Astrocyte of the cerebellum (primary cell): ENCODE measurements at regions not wholly inside any gene's neighbourhood (a gene's known extent, or its start where the extent isn't known, plus 50 kb on each side); places are given as distances from the start of the nearest gene placed in this dataset.
A peak's percentile ranks its signal among the peaks of the same experiment; 100 is the strongest.

Experiments
- DNase-seq: peaks from one replicate; pipeline ENCODE4 v3.0.0-alpha.2; 2011; ENCODE audit warnings: low read depth
- H3K4me3 ChIP-seq: 2 replicates; pipeline ENCODE4 v1.5.1; 2011; ENCODE audit warnings: mild to moderate bottlenecking, low read depth, low read length, moderate library complexity
- CTCF ChIP-seq: IDR thresholded peaks from 2 replicates; pipeline ENCODE4 v1.5.1; 2012; ENCODE audit warnings: low read length, low read depth, moderate library complexity, mild to moderate bottlenecking; ENCODE audit errors: missing control alignments
- in situ Hi-C: cut with HindIII; loops from 2 replicates; pipeline ENCODE4 v1.10.0; 2017; ENCODE audit warnings: low sequenced_read_pairs

DNA sequence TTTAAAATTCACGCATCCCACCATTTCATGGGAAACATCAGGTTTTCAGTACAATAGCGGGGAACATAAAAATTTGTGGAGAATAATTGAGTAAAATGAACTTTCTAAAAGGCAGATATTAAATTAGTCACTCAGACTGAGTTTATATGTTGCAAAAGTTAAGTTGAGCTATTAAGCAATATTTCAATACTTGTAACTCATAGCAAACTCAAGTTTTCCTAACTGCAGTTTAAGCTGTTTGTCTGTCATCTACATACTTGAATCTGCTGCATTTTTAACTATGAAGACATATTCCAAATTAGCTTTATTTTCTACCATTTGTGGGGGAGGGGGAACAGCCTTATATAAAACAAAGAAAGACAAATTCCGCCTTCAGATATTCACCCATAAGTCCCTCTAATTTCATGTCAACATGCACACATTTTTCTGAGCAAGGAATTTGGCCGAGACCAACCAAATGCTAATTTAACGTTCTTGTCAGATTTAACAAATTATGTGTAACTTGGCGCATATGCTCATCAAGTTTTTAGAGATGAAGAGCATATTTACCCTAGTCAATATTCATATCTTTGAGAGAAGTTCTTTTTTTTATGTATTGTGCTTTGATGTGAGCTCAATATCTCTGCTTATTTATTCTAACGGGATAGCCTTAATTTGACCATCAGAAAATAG lies 462.9 kb downstream of the TXNL1 start:
- TF ChIP-seq CTCF, result no peak
- no peak for DNase-seq
- in situ Hi-C loops, result no loop called here
- H3K4me3 ChIP-seq, result no peak overlapping the region

- in situ Hi-C loops, result no loop called here
- TF ChIP-seq CTCF, result no peak
- no peak overlapping the region for H3K4me3 ChIP-seq
- DNase-seq, result no peak
Measured at GRCh38 chr18:56173542-56174220, 464.7 kb downstream of the TXNL1 start.

- in situ Hi-C loops, result no loop called here
- TF ChIP-seq CTCF, result no peak
- H3K4me3 ChIP-seq, result no peak overlapping the region
- no peak for DNase-seq
Measured at GRCh38 chr18:56172527-56172926, 465.9 kb downstream of the TXNL1 start.

- no peak for DNase-seq
- in situ Hi-C loops, result no loop called here
- no peak overlapping the region for H3K4me3 ChIP-seq
- TF ChIP-seq CTCF, result no peak
Measured at GRCh38 chr18:56171848-56172247, 466.5 kb downstream of the TXNL1 start.

GRCh38 chr18:56168049-56168781 lies 470.2 kb downstream of the TXNL1 start:
- in situ Hi-C loops, result no loop called here
- TF ChIP-seq CTCF, result no peak
- H3K4me3 ChIP-seq, result no peak overlapping the region
- DNase-seq, result peak; percentile 15

DNA sequence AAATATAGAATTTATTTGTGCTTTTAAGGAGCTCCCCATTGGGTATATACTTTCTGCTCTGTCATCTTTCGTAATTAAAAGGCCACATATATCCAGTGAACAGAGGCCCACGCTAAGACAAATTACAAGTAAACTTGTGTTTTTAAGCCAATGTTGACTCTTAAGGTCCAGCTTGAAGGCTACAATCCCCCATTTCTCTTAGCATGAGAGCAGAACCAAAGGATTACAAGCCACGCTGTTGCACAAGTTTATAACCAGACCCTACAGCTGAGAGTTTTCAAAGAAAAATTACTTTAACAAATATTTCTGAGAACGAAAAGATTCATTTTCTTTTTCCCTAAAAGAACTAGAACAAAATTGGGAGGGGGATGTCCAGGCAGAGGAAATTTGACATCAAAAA lies 471.0 kb downstream of the TXNL1 start:
- TF ChIP-seq CTCF, result no peak
- DNase-seq, result no peak
- in situ Hi-C loops, result no loop called here

More for the DNA sequence above, 471.0 kb downstream of the TXNL1 start:
- no peak overlapping the region for H3K4me3 ChIP-seq
